Esophagus squamous epithelium (tissue), 5 donors: ENCODE measurements at regions not wholly inside any gene's neighbourhood (a gene's known extent, or its start where the extent isn't known, plus 50 kb on each side); places are given as distances from the start of the nearest gene placed in this dataset.

Source experiments
- DNase-seq: peaks from one replicate; lab custom pipeline; 2025; lab: John Stamatoyannopoulos, UW
- H3K27ac ChIP-seq, 4 donors: fragments of 200-600 bp; sonication (generic); one replicate each; pipeline ENCODE4 v1.5.1; 2016 to 2019; ENCODE audit warnings: mild to moderate bottlenecking in 1 of 4
- H3K27me3 ChIP-seq, 4 donors: fragments of 200-600 bp; sonication (generic); 1 replicate in 3 of 4; 2 replicates in 1 of 4; pipeline versions ENCODE4 v1.5.1 to v1.6.0; 2017 to 2021; ENCODE audit warnings: antibody characterized with exemption in 1 of 4
- H3K36me3 ChIP-seq, 3 donors: fragments of 200-600 bp; sonication (generic); one replicate each; pipeline ENCODE4 v1.5.1; 2016 to 2019
- H3K4me1 ChIP-seq, 3 donors: fragments of 200-600 bp; sonication (generic); one replicate each; pipeline ENCODE4 v1.5.1; 2017 to 2019
- H3K4me3 ChIP-seq, 4 donors: fragments of 200-600 bp; sonication (generic); 1 replicate in 3 of 4; 2 replicates in 1 of 4; pipeline ENCODE4 v1.5.1; 2016 to 2019; ENCODE audit warnings: mild to moderate bottlenecking in 2 of 4, moderate library complexity in 1 of 4
- H3K9me3 ChIP-seq, 3 donors: fragments of 200-600 bp; sonication (generic); one replicate each; pipeline ENCODE4 v1.5.1; 2016 to 2019
- POLR2A ChIP-seq, 4 donors: fragments of 450-650 bp; IDR thresholded peaks; one replicate each; pipeline ENCODE4 v1.6.1; 2017; ENCODE audit warnings: antibody characterized with exemption in 4 of 4, mild to moderate bottlenecking in 4 of 4, moderate library complexity in 3 of 4
- intact Hi-C: fragments of 100-400 bp; cut with DNase I; formaldehyde crosslinking; loops from one replicate; pipeline ENCODE4 v1.15.0; 2022
- small RNA-seq, 4 donors: library from RNA; depleted of rRNA; stranded (forward); fragments of <200 nt; gene quantifications; one replicate each; pipeline ENCODE3, GENCODE V24; 2016
- TF ChIP-seq, protein P1 (sequence below), 6 experiments: fragments of 450-650 bp in 4 of 6; fragments of 200-600 bp in 2 of 6; sonication (generic) in 2 of 6; IDR thresholded peaks; one replicate each; pipeline ENCODE4 v1.5.1; 2016 to 2019; ENCODE audit warnings: antibody characterized with exemption in 6 of 6, mild to moderate bottlenecking in 4 of 6, moderate library complexity in 4 of 6
- donor health status: DM: yes; HTN: yes; CAD: no.

DNA sequence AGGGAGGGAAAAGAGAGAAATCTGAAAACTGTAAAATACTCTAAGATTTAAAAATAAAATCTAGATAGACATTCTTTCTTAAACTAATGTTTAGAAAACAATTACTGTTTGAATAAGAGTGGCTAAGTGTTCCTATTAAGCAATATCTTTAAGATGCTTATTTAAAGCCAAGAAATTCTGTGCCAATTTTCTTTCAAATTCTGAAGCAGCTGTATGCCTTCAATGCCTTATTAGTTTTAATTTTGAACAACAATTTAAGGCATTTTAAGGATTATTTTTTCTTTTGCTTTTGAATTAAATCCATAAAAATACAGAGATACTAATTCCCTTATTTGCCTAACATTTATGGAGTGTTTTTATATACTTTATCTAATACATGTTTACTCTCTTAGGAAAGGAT is 50.3 kb upstream of the KITLG start:
- TF ChIP-seq POLR2A (IDR thresholded peaks at IDR 0.05) = no peak
- TF ChIP-seq, protein P1, sequence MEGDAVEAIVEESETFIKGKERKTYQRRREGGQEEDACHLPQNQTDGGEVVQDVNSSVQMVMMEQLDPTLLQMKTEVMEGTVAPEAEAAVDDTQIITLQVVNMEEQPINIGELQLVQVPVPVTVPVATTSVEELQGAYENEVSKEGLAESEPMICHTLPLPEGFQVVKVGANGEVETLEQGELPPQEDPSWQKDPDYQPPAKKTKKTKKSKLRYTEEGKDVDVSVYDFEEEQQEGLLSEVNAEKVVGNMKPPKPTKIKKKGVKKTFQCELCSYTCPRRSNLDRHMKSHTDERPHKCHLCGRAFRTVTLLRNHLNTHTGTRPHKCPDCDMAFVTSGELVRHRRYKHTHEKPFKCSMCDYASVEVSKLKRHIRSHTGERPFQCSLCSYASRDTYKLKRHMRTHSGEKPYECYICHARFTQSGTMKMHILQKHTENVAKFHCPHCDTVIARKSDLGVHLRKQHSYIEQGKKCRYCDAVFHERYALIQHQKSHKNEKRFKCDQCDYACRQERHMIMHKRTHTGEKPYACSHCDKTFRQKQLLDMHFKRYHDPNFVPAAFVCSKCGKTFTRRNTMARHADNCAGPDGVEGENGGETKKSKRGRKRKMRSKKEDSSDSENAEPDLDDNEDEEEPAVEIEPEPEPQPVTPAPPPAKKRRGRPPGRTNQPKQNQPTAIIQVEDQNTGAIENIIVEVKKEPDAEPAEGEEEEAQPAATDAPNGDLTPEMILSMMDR (IDR thresholded peaks at IDR 0.05) = no peak
- intact Hi-C loops = no loop called here
- H3K36me3 ChIP-seq = no peaks in the 10 kb centered on the region
- no peak overlapping the region for H3K4me3 ChIP-seq
- no peaks in the 10 kb centered on the region for H3K27me3 ChIP-seq
- H3K4me1 ChIP-seq = peaks cover 0 to 3% (median 0%) of the 10 kb centered on the region in 3 donors
- no peak overlapping the region for H3K27ac ChIP-seq
- H3K9me3 ChIP-seq = no peaks in the 10 kb centered on the region
- no peak for DNase-seq

Small RNA genes lying in the stretch of these regions (small RNA-seq; reads per million reads assigned to genes)
- 0 reads per million in 4 donors for gene RNU7-120P
